Uterus (tissue), 3 donors: ENCODE measurements at regions not wholly inside any gene's neighbourhood (a gene's known extent, or its start where the extent isn't known, plus 50 kb on each side); places are given as distances from the start of the nearest gene placed in this dataset.
"Not testable (repeated sequence)": the region's sequence is repeated elsewhere in the genome, so short reads cannot be mapped to it uniquely, and the experiment has no call there.

Experiments used
- DNase-seq, 2 donors: peaks; one replicate each; pipeline ENCODE4 v3.0.0-alpha.2; 2019 to 2020
- H3K27ac ChIP-seq, 2 donors: fragments of 200-600 bp; sonication (generic); 1 replicate in 1 of 2; 2 replicates in 1 of 2; pipeline ENCODE4 v1.5.1; 2016 to 2018
- H3K27me3 ChIP-seq, 2 donors: fragments of 200-600 bp; sonication (generic); one replicate each; pipeline ENCODE4 v1.5.1; 2018 to 2019; ENCODE audit warnings: control low read depth in 1 of 2
- H3K36me3 ChIP-seq, 2 donors: fragments of 200-600 bp; sonication (generic); one replicate each; pipeline ENCODE4 v1.5.1; 2019; ENCODE audit warnings: control low read depth in 1 of 2
- H3K4me1 ChIP-seq, 2 donors: fragments of 200-600 bp; sonication (generic); one replicate each; pipeline ENCODE4 v1.5.1; 2018 to 2019; ENCODE audit warnings: control low read depth in 1 of 2
- H3K4me3 ChIP-seq, 2 donors: fragments of 200-600 bp; sonication (generic); 1 replicate in 1 of 2; 2 replicates in 1 of 2; pipeline ENCODE4 v1.5.1; 2018 to 2019; ENCODE audit warnings: mild to moderate bottlenecking in 1 of 2
- H3K9me3 ChIP-seq, 2 donors: fragments of 200-600 bp; sonication (generic); one replicate each; pipeline ENCODE4 v1.5.1; 2019; ENCODE audit warnings: control low read depth in 1 of 2
- CTCF ChIP-seq, 4 experiments: fragments of 200-600 bp in 2 of 4; fragments of 450-650 bp in 2 of 4; sonication (generic) in 2 of 4; IDR thresholded peaks; one replicate each; pipeline ENCODE4 v1.5.1; 2016 to 2019; ENCODE audit warnings: antibody characterized with exemption in 4 of 4, mild to moderate bottlenecking in 2 of 4, moderate library complexity in 1 of 4
- POLR2A ChIP-seq, 2 donors: fragments of 450-650 bp; IDR thresholded peaks; one replicate each; pipeline ENCODE4 v1.6.1; 2016; ENCODE audit warnings: antibody characterized with exemption in 2 of 2, mild to moderate bottlenecking in 1 of 2, moderate library complexity in 1 of 2
- intact Hi-C: fragments of 100-400 bp; cut with DNase I; formaldehyde crosslinking; loops from one replicate; pipeline ENCODE4 v1.15.1; 2023; ENCODE audit warnings: low total_unique reads
- donor health status: DM: yes; HTN: yes; CAD: no.

GRCh38 chr4:179040259-179040658, 1598.0 kb upstream of the AGA start:
- DNase-seq, result no peak
- H3K36me3 ChIP-seq, result no peaks in the 10 kb centered on the region
- H3K27ac ChIP-seq, result no peak overlapping the region
- no peak overlapping the region for H3K4me3 ChIP-seq
- intact Hi-C loops, result no loop called here
- H3K27me3 ChIP-seq, result no peaks in the 10 kb centered on the region
- H3K9me3 ChIP-seq, result no peaks in the 10 kb centered on the region
- TF ChIP-seq CTCF (IDR thresholded peaks at IDR 0.05) (no peak), POLR2A (IDR thresholded peaks at IDR 0.05) (no peak)
- no peaks in the 10 kb centered on the region for H3K4me1 ChIP-seq

- no peaks in the 10 kb centered on the region for H3K27me3 ChIP-seq
- intact Hi-C loops, result no loop called here
These were observed 1606.7 kb upstream of the AGA start for GRCh38 chr4:179048839-179049453.

GRCh38 chr4:179051206-179051605, 1609.0 kb upstream of the AGA start:
- Histone ChIP-seq H3K27ac (no peak overlapping the region), H3K27me3 (no peaks in the 10 kb centered on the region), H3K9me3 (no peaks in the 10 kb centered on the region), H3K4me1 (no peaks in the 10 kb centered on the region), H3K36me3 (no peaks in the 10 kb centered on the region), H3K4me3 (no peak overlapping the region)
- TF ChIP-seq POLR2A (IDR thresholded peaks at IDR 0.05) (no peak), CTCF (IDR thresholded peaks at IDR 0.05) (no peak)
- intact Hi-C loops, result no loop called here
- DNase-seq, result no peak

More at GRCh38 chr4:179048839-179049453, 1606.7 kb upstream of the AGA start:
- no peaks in the 10 kb centered on the region for H3K36me3 ChIP-seq
- H3K27ac ChIP-seq, result no peak overlapping the region
- no peak overlapping the region for H3K4me3 ChIP-seq
- H3K9me3 ChIP-seq, result no peaks in the 10 kb centered on the region
- TF ChIP-seq CTCF (IDR thresholded peaks at IDR 0.05) (no peak), POLR2A (IDR thresholded peaks at IDR 0.05) (no peak)
- no peak for DNase-seq
- no peaks in the 10 kb centered on the region for H3K4me1 ChIP-seq

GRCh38 chr4:179059396-179059795, 1617.2 kb upstream of the AGA start:
- intact Hi-C loops, result no loop called here
- no peaks in the 10 kb centered on the region for H3K36me3 ChIP-seq
- no peaks in the 10 kb centered on the region for H3K4me1 ChIP-seq
- no peak overlapping the region for H3K4me3 ChIP-seq
- TF ChIP-seq POLR2A (IDR thresholded peaks at IDR 0.05) (no peak), CTCF (IDR thresholded peaks at IDR 0.05) (no peak)
- no peaks in the 10 kb centered on the region for H3K27me3 ChIP-seq
- no peaks in the 10 kb centered on the region for H3K9me3 ChIP-seq
- no peak overlapping the region for H3K27ac ChIP-seq
- DNase-seq, result no peak

- H3K9me3 ChIP-seq, H3K27me3 ChIP-seq, DNase-seq, H3K4me1 ChIP-seq, H3K36me3 ChIP-seq, H3K27ac ChIP-seq, H3K4me3 ChIP-seq, intact Hi-C loops: not testable (repeated sequence)
These were observed 1624.0 kb upstream of the AGA start for GRCh38 chr4:179066254-179066653.

GRCh38 chr4:179071131-179071530, 1628.9 kb upstream of the AGA start:
- intact Hi-C loops, result no loop called here
- Histone ChIP-seq H3K4me3 (no peak overlapping the region), H3K4me1 (no peaks in the 10 kb centered on the region), H3K36me3 (no peaks in the 10 kb centered on the region), H3K27me3 (no peaks in the 10 kb centered on the region), H3K27ac (no peak overlapping the region), H3K9me3 (no peaks in the 10 kb centered on the region)
- no peak for DNase-seq
- no peak for TF ChIP-seq CTCF (IDR thresholded peaks at IDR 0.05)
- no peak for TF ChIP-seq POLR2A (IDR thresholded peaks at IDR 0.05)
